HCEC 1CT (cell line): ENCODE measurements at regions not wholly inside any gene's neighbourhood (a gene's known extent, or its start where the extent isn't known, plus 50 kb on each side); places are given as distances from the start of the nearest gene placed in this dataset.
A peak's percentile ranks its signal among the peaks of the same experiment; 100 is the strongest.

Experiments
- DNase-seq: peaks from one replicate; pipeline ENCODE4 v3.0.0-alpha.2; 2017

- DNase-seq, result no peak
These were observed 220.0 kb downstream of the ESM1 start for GRCh38 chr5:54765165-54766028.

GRCh38 chr5:54764102-54765090 is 221.0 kb downstream of the ESM1 start:
- DNase-seq, result peak; percentile 58

- peak; percentile 98 for DNase-seq
These were observed 224.1 kb downstream of the ESM1 start for GRCh38 chr5:54761213-54761701.

GRCh38 chr5:54760182-54760935 is 225.0 kb downstream of the ESM1 start:
- peak; percentile 75 for DNase-seq

GRCh38 chr5:54758038-54758437 is 227.4 kb downstream of the ESM1 start:
- DNase-seq, result peak; percentile 91

GRCh38 chr5:54757541-54757940 is 227.9 kb downstream of the ESM1 start:
- no peak for DNase-seq

- no peak for DNase-seq
These were observed 228.5 kb downstream of the ESM1 start for GRCh38 chr5:54756796-54757402.

- DNase-seq, result no peak
These were observed 229.1 kb downstream of the ESM1 start for GRCh38 chr5:54756301-54756700.

GRCh38 chr5:54754878-54755277 is 230.5 kb downstream of the ESM1 start:
- no peak for DNase-seq

- DNase-seq, result peak; percentile 17
These were observed 231.0 kb downstream of the ESM1 start for GRCh38 chr5:54754420-54754819.

GRCh38 chr5:54753753-54754152 is 231.6 kb downstream of the ESM1 start:
- no peak for DNase-seq

GRCh38 chr5:54753034-54753433 is 232.4 kb downstream of the ESM1 start:
- DNase-seq, result peak; percentile 80

- no peak for DNase-seq
These were observed 231.0 kb downstream of the SNX18 start for GRCh38 chr5:54748527-54748926.

- DNase-seq, result no peak
These were observed 229.3 kb downstream of the SNX18 start for GRCh38 chr5:54746777-54747398.

- no peak for DNase-seq
These were observed 228.8 kb downstream of the SNX18 start for GRCh38 chr5:54746346-54746745.

- DNase-seq, result no peak
These were observed 228.0 kb downstream of the SNX18 start for GRCh38 chr5:54745599-54745998.

GRCh38 chr5:54743997-54744788 is 226.6 kb downstream of the SNX18 start:
- peak; percentile 99 for DNase-seq

GRCh38 chr5:54743581-54743980 is 226.0 kb downstream of the SNX18 start:
- no peak for DNase-seq

- DNase-seq, result peak; percentile 85
These were observed 224.9 kb downstream of the SNX18 start for GRCh38 chr5:54742417-54742891.

GRCh38 chr5:54741711-54742110 is 224.2 kb downstream of the SNX18 start:
- no peak for DNase-seq

- no peak for DNase-seq
These were observed 222.6 kb downstream of the SNX18 start for GRCh38 chr5:54740141-54740540.
